Brain microvascular endothelial cell (primary cell): ENCODE measurements at regions not wholly inside any gene's neighbourhood (a gene's known extent, or its start where the extent isn't known, plus 50 kb on each side); places are given as distances from the start of the nearest gene placed in this dataset.

Experiments
- DNase-seq: peaks from one replicate; pipeline ENCODE4 v3.0.0-alpha.2; 2020
- H3K27ac ChIP-seq: fragments of 250-450 bp; sonication (Bioruptor Pico); 2 replicates; pipeline ENCODE4 v1.5.1; 2020; ENCODE audit warnings: mild to moderate bottlenecking, moderate library complexity
- H3K27me3 ChIP-seq: fragments of 250-450 bp; sonication (Bioruptor Pico); replicated peaks from 2 replicates; pipeline ENCODE4 v1.5.1; 2020; ENCODE audit warnings: mild to moderate bottlenecking
- H3K36me3 ChIP-seq: fragments of 250-450 bp; sonication (Bioruptor Pico); replicated peaks from 2 replicates; pipeline ENCODE4 v1.5.1; 2020; ENCODE audit warnings: mild to moderate bottlenecking
- H3K4me3 ChIP-seq: 2 replicates; pipeline ENCODE4 v1.5.1; 2011; ENCODE audit warnings: low read depth, mild to moderate bottlenecking, control low read depth, low read length, moderate library complexity
- in situ Hi-C: cut with HindIII; loops from 2 replicates; pipeline ENCODE4 v1.10.0; 2017; ENCODE audit warnings: low sequenced_read_pairs, low pct_ligation_motif_present
- TF ChIP-seq, protein P1 (sequence below): IDR thresholded peaks from 2 replicates; pipeline ENCODE4 v1.5.1; 2011; ENCODE audit warnings: low read depth, mild to moderate bottlenecking, moderate library complexity, low read length, control low read depth, inconsistent platforms; ENCODE audit errors: missing control alignments

- TF ChIP-seq, protein P1, sequence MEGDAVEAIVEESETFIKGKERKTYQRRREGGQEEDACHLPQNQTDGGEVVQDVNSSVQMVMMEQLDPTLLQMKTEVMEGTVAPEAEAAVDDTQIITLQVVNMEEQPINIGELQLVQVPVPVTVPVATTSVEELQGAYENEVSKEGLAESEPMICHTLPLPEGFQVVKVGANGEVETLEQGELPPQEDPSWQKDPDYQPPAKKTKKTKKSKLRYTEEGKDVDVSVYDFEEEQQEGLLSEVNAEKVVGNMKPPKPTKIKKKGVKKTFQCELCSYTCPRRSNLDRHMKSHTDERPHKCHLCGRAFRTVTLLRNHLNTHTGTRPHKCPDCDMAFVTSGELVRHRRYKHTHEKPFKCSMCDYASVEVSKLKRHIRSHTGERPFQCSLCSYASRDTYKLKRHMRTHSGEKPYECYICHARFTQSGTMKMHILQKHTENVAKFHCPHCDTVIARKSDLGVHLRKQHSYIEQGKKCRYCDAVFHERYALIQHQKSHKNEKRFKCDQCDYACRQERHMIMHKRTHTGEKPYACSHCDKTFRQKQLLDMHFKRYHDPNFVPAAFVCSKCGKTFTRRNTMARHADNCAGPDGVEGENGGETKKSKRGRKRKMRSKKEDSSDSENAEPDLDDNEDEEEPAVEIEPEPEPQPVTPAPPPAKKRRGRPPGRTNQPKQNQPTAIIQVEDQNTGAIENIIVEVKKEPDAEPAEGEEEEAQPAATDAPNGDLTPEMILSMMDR, result no peak
- H3K36me3 ChIP-seq, result no peaks in the 10 kb centered on the region
- H3K27me3 ChIP-seq, result no peaks in the 10 kb centered on the region
- no peak for DNase-seq
- H3K4me3 ChIP-seq, result no peak overlapping the region
- no peak overlapping the region for H3K27ac ChIP-seq
- in situ Hi-C loops, result no loop called here
These were observed 52.5 kb upstream of the NT5C1B start for GRCh38 chr2:18641823-18642222.

- Histone ChIP-seq H3K36me3 (no peaks in the 10 kb centered on the region), H3K27me3 (no peaks in the 10 kb centered on the region), H3K27ac (no peak overlapping the region), H3K4me3 (no peak overlapping the region)
- in situ Hi-C loops, result no loop called here
- TF ChIP-seq, protein P1, result no peak
- DNase-seq, result no peak
These were observed 50.5 kb upstream of the NT5C1B start for GRCh38 chr2:18639756-18640453.
